Osteocyte (in vitro differentiated cells): ENCODE measurements at regions not wholly inside any gene's neighbourhood (a gene's known extent, or its start where the extent isn't known, plus 50 kb on each side); places are given as distances from the start of the nearest gene placed in this dataset.

Experiments used
- DNase-seq: peaks from one replicate; pipeline ENCODE4 v3.0.0; 2021; ENCODE audit warnings: mixed read lengths; ENCODE audit not compliant: unreplicated experiment; ENCODE audit errors: extremely low spot score
- H3K27ac Mint-ChIP-seq: one replicate; pipeline ENCODE4 v1.8.0; 2021; ENCODE audit warnings: mild to moderate bottlenecking, mixed read lengths; ENCODE audit not compliant: unreplicated experiment
- H3K27me3 Mint-ChIP-seq: one replicate; pipeline ENCODE4 v1.8.0; 2021; ENCODE audit warnings: mixed read lengths; ENCODE audit not compliant: unreplicated experiment
- H3K36me3 Mint-ChIP-seq: one replicate; pipeline ENCODE4 v1.8.0; 2021; ENCODE audit warnings: mixed read lengths; ENCODE audit not compliant: unreplicated experiment
- H3K4me1 Mint-ChIP-seq: one replicate; pipeline ENCODE4 v1.8.0; 2021; ENCODE audit warnings: mixed read lengths; ENCODE audit not compliant: unreplicated experiment
- H3K4me3 Mint-ChIP-seq: one replicate; pipeline ENCODE4 v1.8.0; 2021; ENCODE audit warnings: mild to moderate bottlenecking, moderate library complexity, mixed read lengths; ENCODE audit not compliant: unreplicated experiment
- H3K9me3 Mint-ChIP-seq: one replicate; pipeline ENCODE4 v1.8.0; 2021; ENCODE audit warnings: mixed read lengths; ENCODE audit not compliant: unreplicated experiment
- CTCF ChIP-seq: fragments of 200-600 bp; sonication (generic); IDR thresholded peaks from 2 replicates; pipeline ENCODE4 v1.5.0; 2021; ENCODE audit warnings: antibody characterized with exemption, mild to moderate bottlenecking, moderate library complexity

- Mint-ChIP-seq H3K27ac (no peak overlapping the region), H3K36me3 (no peaks in the 10 kb centered on the region), H3K9me3 (peaks cover 5% of the 10 kb centered on the region), H3K4me1 (no peaks in the 10 kb centered on the region), H3K4me3 (no peak overlapping the region), H3K27me3 (no peaks in the 10 kb centered on the region)
- TF ChIP-seq CTCF = no peak
- no peak for DNase-seq
Observed at GRCh38 chr16:26791169-26791568, 275.6 kb upstream of the C16orf82 start.

GRCh38 chr16:26795184-26795583 is 271.5 kb upstream of the C16orf82 start:
- Mint-ChIP-seq H3K4me1 (no peaks in the 10 kb centered on the region), H3K4me3 (no peak overlapping the region), H3K36me3 (no peaks in the 10 kb centered on the region), H3K27ac (no peak overlapping the region), H3K9me3 (peaks cover 5% of the 10 kb centered on the region), H3K27me3 (no peaks in the 10 kb centered on the region)
- TF ChIP-seq CTCF = no peak
- no peak for DNase-seq

GRCh38 chr16:26801628-26802027 is 265.1 kb upstream of the C16orf82 start:
- Mint-ChIP-seq H3K9me3 (peaks cover 3% of the 10 kb centered on the region), H3K36me3 (no peaks in the 10 kb centered on the region), H3K27ac (no peak overlapping the region), H3K4me3 (no peak overlapping the region), H3K27me3 (no peaks in the 10 kb centered on the region), H3K4me1 (no peaks in the 10 kb centered on the region)
- no peak for DNase-seq
- TF ChIP-seq CTCF = no peak

GRCh38 chr16:26802440-26802839 is 264.3 kb upstream of the C16orf82 start:
- no peaks in the 10 kb centered on the region for H3K36me3 Mint-ChIP-seq
- H3K27ac Mint-ChIP-seq = no peak overlapping the region
- TF ChIP-seq CTCF = no peak
- no peaks in the 10 kb centered on the region for H3K4me1 Mint-ChIP-seq
- H3K9me3 Mint-ChIP-seq = peaks cover 3% of the 10 kb centered on the region
- H3K4me3 Mint-ChIP-seq = no peak overlapping the region
- DNase-seq = no peak
- no peaks in the 10 kb centered on the region for H3K27me3 Mint-ChIP-seq

GRCh38 chr16:26802965-26803364 is 263.8 kb upstream of the C16orf82 start:
- DNase-seq = no peak
- no peaks in the 10 kb centered on the region for H3K36me3 Mint-ChIP-seq
- no peak overlapping the region for H3K27ac Mint-ChIP-seq
- no peaks in the 10 kb centered on the region for H3K27me3 Mint-ChIP-seq
- TF ChIP-seq CTCF = no peak
- no peaks in the 10 kb centered on the region for H3K4me1 Mint-ChIP-seq
- no peak overlapping the region for H3K4me3 Mint-ChIP-seq
- peaks cover 3% of the 10 kb centered on the region for H3K9me3 Mint-ChIP-seq
